ENCODE measurements at regions not wholly inside any gene's neighbourhood (a gene's known extent, or its start where the extent isn't known, plus 50 kb on each side); places are given as distances from the start of the nearest gene placed in this dataset.

DNA sequence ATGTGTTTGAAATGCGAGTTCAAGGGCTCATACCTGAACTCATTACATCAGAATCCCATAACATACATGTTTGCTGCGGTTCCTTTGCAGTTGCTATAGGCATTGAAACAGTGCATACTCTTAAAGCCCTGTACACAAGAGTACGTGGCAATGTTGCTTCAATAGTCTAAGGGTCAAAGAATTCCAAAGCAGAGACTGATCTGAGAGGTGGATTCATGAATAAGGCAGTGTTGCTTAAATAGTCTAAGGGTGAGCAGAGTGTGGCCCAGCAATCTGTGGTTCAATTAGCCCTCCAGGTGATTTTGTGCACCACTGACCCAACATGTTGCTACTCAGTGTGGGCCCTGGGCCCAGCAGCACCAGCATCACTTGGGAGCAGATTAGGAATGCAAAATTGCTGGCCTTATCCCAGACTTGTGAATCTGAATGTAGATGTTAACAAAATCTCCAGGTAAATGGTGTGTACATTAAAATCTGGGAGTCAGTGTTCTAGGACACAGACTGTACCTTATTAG, 314.7 kb upstream of the UMPS start:
- DNase-seq: no peak

DNA sequence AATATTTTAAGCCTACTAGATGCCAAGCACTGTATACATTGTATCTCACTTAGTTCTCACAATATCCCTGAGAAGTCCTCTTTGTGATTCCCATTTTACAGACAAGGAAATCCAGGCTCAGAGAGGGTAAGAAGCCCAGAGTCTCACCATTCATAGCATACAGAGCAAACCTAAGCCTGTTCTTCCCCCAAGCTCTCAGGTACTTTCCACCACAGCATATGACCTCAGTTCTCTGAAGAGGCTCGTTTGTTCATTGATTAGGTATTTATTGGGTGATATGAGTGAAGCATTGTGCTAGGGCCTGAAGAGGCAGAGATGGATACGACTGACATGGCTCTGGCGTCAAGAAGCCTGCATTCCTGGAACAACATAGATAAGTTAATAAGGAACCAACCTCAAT, 310.9 kb upstream of the UMPS start:
- DNase-seq: no peak

- DNase-seq: no peak
Measured at GRCh38 chr3:124420392-124420791, 309.9 kb upstream of the UMPS start.

- no peak for DNase-seq
Measured at GRCh38 chr3:124422805-124423204, 307.4 kb upstream of the UMPS start.

DNA sequence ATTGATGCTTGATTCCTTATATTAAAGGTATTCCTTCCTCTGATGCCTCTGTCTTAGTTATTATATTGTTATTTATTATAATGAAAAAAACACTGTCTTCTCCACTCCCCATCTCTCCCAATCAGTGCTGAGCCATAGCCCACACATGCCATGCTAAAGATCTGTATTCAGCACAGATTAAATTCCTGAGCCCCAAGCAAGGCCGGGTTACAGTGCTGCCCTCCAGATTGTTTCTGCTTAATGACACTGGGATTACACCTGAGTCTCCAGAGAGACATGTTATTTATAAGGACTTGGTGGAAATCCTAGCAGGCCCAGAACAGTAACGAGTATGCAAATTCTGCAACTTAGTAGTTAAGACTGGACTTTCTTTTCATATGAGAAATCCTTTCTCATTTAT, 305.9 kb upstream of the UMPS start:
- DNase-seq: no peak

DNA sequence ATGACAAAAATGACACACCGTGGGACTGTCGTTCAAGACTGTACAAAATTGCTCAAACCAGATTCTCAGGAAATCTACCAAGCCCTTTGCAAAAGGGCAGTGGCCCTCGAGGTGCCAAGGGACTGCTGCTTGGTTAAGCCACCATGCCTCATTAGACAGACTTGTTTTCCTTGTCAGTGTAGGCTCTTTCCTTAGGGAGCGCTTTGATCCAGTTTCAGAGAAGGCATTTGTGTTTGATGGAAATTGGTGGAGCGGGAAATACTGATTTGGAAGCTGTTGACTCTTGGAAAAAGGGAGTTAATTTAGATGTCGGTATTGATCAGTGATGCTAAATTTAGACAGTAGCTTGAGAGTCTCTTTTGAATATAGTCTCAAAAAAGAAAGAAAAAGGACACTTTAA, 304.3 kb upstream of the UMPS start:
- DNase-seq: no peak

DNA sequence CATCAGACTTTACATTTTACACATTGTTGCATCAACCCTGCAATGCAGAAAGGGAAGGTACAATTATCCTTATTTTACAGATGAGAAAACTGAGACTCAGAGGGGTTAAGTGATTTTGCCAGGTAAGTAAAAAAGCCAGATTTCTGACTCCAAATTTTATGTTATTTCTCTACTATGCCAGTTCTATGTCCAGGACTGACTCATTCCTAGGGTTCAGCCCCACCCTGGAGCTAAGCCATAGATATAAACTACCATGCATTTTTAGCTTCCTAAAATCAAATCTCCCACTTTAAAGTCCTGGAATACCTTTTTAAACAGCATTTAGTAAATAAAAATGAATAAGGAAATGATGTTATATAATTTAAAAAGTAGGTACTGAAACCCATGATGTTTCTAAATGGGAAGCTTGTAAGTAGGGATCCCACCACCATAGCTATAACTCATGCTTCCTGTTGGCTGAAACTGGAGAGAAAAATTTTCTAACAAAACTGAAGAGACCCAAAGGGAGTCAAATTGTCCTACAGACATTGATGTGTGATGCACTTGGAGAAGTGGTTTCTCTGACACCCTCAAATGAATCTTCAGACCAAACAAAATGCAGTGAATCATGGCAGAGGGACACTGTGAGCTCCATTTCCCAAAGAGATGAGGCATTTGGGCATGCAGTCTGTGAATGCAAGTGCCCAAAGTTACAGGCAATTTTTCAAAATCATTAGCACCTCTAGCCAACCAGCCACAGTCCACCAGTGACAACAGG, 301.7 kb upstream of the UMPS start:
- DNase-seq: no peak

GRCh38 chr3:124429129-124429815, 301.0 kb upstream of the UMPS start:
- peak; percentile 33 for DNase-seq

GRCh38 chr3:124431331-124431994, 298.8 kb upstream of the UMPS start:
- no peak for DNase-seq

GRCh38 chr3:124434176-124434575, 296.1 kb upstream of the UMPS start:
- no peak for DNase-seq

- DNase-seq: no peak
Measured at GRCh38 chr3:124435467-124435866, 294.8 kb upstream of the UMPS start.

GRCh38 chr3:124438813-124439212, 291.4 kb upstream of the UMPS start:
- DNase-seq: no peak

DNA sequence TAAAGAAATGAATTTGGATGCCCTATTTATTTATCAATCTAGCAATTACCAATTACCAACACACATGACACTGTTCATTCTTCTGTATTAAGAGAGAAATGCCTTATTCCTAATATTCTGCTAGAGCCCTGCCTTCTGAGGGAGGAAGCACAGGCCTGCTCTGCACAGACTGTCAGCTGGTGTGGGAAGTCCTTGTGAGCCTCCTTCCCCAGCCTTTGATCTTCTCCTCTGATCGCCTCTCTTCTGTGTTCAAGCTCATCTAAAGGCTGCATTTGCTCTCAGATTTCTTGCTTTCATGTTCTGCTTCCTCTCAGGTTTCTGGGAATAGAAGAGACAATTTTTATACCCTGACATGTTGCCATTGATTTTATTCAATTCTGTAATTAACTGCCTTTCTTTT, 290.6 kb upstream of the UMPS start:
- DNase-seq: no peak

GRCh38 chr3:124441766-124442165, 288.5 kb upstream of the UMPS start:
- no peak for DNase-seq

DNA sequence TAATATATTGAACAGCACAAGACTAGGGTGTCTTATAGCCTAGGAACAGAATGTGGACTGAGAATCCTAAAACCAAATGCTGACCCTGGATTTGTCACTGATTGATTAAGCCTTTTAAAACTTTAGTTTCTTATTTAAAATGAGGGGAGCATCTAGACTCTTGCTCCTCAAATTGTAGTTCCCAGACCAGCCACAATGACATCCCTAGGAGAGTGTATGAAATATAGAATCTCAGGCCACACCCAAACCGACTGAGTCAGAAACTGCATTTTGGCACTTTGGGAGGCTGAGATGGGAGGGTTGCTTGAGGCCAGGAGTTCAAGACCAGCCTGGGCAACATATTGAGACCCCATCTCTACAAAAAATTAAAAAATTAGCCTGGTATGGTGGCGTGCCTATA, 287.8 kb upstream of the UMPS start:
- DNase-seq: no peak

DNA sequence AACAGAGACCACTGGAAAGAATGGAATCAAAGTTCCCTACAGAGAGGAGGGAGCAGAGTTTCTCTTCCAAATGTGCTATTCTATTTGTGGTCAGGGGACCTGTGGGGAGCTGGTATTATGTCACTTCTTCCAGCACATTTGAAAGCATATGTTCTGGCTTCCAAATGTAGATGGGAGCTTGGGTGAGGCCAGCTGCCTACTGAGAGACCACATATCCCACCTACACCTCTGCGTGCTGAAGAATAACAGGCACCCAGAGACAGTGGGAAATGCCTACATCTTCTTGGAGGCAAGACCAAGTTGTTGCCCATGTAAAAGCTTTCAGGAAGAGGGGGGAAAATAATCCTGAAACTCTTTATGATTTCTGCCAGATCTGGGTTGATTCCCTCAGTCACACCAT, 286.8 kb upstream of the UMPS start:
- DNase-seq: no peak

GRCh38 chr3:124444075-124444474, 286.2 kb upstream of the UMPS start:
- DNase-seq: no peak

DNA sequence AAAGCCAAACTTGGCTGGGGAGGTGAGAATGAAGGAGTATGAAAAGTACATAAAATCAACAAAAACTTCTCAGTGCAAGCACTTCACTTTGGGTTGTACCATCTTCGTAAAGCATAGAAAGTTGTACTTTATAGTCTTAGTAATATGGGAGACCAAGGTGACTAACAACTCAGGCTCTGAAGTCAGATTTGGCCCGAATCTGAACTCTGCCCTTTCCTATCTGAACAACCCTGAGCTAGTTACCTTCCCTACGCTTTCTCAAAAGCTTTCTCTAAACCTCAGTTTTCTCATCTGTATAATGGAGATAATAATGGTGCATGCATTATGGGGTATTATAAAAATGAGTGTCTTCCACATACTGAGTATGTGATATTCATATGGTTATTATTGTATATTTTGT, 285.4 kb upstream of the UMPS start:
- no peak for DNase-seq

GRCh38 chr3:124447845-124448244, 282.4 kb upstream of the UMPS start:
- DNase-seq: no peak

GRCh38 chr3:124448954-124449353, 281.3 kb upstream of the UMPS start:
- no peak for DNase-seq

GRCh38 chr3:124450366-124450765, 279.9 kb upstream of the UMPS start:
- DNase-seq: no peak

- DNase-seq: peak; percentile 48
Measured at GRCh38 chr3:124451630-124452317, 278.5 kb upstream of the UMPS start.

DNA sequence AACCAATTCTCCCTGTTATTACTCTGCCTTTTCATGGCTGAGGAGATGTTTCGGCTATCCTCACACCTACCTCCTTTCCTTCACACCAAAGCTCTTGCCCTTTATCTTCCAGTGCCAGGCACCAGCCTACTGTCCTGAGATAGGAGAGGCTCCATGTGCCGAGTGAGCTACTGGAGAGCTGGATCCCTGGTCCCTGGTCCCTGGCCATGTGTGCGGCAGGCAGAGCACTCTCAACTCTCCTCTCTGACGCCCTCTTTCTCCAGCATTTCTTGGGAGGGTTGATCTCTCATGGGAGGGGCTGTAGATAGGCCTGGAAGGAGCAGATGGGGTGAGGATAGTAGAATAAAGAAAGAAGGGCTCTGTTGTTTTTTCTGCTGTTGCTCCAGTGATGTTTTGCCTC, 277.1 kb upstream of the UMPS start:
- DNase-seq: no peak
